ENCODE measurements at regions not wholly inside any gene's neighbourhood (a gene's known extent, or its start where the extent isn't known, plus 50 kb on each side); places are given as distances from the start of the nearest gene placed in this dataset.
A peak's percentile ranks its signal among the peaks of the same experiment; 100 is the strongest.
"Not testable (repeated sequence)": the region's sequence is repeated elsewhere in the genome, so short reads cannot be mapped to it uniquely, and the experiment has no call there.

DNA sequence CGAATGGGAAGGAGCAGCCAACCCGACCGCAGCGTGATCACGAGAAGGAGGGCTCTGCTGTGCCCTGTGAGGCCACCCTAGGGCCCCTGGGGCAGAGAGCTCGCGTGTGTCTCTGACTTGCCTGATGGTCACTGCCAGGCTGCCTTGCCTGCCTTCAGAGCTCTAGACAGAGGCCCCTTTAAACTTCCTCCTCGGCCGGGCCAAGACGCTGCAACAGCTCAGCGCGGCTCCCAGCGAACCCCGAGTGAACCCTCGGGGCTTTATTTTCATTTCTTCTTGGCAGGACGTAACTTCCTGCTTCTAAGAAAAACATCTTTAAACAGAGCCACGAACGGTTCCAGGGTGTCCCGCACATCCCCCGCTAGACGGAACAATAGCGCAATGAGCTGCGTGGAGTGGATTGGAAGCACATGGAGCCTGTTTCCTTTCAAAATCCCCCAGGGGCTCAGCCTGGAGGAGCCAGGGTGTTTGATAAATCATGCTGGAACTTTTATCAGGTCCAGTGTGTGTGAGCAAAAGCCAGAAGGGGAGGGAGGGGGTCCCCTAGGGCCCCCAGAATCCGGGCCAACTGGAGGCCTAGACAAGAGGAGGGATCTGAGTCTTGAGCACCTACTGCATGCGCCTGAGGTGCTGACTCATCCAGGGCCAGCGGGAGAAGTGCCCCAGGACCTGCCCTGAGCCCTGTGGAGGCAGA is 134.1 kb upstream of the GDF10 start:
- H3K4me3 ChIP-seq (ENCODE audit: low read depth, low read length): peak overlapping the region; percentile 15

DNA sequence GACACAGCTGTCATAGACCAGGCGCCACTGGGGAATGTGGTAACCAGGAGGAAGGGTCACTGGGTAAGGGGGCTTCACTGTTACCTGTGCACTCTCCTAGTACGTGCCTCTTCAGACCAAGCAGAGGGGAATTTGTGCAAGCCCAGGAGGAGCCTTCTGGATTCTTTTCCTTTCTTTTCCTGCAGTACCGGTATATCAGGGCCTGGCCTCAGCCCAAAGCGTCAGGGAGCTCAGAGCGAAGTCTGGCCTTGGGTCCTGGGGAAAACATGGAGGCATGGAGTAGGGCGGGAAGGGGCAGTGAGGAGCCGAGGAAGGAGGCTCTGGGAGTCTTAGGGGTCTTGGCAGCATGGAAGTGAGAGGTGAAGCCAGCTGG is 133.6 kb upstream of the GDF10 start:
- TF ChIP-seq, protein P1, sequence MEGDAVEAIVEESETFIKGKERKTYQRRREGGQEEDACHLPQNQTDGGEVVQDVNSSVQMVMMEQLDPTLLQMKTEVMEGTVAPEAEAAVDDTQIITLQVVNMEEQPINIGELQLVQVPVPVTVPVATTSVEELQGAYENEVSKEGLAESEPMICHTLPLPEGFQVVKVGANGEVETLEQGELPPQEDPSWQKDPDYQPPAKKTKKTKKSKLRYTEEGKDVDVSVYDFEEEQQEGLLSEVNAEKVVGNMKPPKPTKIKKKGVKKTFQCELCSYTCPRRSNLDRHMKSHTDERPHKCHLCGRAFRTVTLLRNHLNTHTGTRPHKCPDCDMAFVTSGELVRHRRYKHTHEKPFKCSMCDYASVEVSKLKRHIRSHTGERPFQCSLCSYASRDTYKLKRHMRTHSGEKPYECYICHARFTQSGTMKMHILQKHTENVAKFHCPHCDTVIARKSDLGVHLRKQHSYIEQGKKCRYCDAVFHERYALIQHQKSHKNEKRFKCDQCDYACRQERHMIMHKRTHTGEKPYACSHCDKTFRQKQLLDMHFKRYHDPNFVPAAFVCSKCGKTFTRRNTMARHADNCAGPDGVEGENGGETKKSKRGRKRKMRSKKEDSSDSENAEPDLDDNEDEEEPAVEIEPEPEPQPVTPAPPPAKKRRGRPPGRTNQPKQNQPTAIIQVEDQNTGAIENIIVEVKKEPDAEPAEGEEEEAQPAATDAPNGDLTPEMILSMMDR (IDR thresholded peaks at IDR 0.05; ENCODE audit: insufficient read depth, low read depth, low read length): no peak
- DNase-seq (ENCODE audit: low read depth): no peak
- no peak overlapping the region for H3K4me3 ChIP-seq (ENCODE audit: low read depth, low read length)

More for the DNA sequence above, 134.1 kb upstream of the GDF10 start:
- TF ChIP-seq, protein P1 (IDR thresholded peaks at IDR 0.05; ENCODE audit: insufficient read depth, low read depth, low read length): no peak
- peak; percentile 61 for DNase-seq (ENCODE audit: low read depth)

DNA sequence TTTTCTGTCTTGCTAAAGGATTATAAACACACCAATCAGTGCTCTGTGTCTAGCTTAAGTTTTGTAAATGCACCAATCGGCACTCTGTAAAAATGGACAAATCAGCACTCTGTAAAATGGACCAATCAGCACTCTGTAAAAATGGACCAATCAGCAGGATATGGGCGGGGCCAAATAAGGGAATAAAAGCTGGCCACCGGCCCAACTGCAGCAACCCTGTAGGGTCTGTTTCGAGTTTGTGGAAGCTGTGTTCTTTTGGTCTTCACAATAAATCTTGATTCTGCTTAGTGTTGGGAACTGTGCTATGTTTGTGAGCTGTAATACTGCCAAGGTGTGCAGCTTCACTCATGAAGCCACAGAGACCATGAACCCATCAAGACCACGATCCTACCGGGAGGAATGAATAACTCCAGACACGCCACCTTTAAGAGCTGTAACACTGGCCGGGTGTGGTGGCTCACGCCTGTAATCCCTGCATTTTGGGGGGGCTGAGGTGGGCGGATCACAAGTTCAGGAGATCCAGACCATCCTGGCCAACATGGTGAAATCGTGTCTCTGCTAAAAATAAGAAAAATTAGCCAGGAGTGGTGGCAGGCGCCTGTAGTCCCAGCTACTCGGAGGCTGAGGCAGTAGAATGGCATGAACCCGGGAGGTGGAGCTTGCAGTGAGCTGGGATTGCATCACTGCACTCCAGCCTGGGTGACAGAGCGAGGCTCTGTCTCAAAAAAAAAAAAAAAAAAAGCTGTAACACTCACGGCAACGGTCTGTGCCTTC is 133.0 kb upstream of the GDF10 start:
- H3K4me3 ChIP-seq (ENCODE audit: low read depth, low read length): not testable (repeated sequence)
- peak; percentile 36 for DNase-seq (ENCODE audit: low read depth)

DNA sequence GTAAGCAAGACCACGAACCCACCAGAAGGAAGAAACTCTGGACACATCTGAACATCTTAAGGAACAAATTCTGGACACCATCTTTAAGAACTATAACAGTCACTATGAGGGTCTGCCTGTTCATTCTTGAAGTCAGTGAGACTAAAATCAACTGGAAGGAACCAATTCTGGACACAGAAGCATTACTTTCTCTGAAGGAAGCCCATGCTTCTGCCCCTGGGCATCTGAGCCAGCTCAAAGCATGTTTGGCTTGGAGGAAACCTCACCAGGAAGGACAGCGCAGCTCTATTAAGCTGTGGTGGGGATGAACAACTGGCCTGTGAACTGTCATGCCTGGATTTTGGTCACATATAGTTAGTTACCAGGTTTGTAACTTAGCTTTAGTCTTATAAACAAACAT is 132.4 kb upstream of the GDF10 start:
- peak; percentile 10 for DNase-seq (ENCODE audit: low read depth)
- no peak overlapping the region for H3K4me3 ChIP-seq (ENCODE audit: low read depth, low read length)
- TF ChIP-seq, protein P1 (IDR thresholded peaks at IDR 0.05; ENCODE audit: insufficient read depth, low read depth, low read length): no peak

DNA sequence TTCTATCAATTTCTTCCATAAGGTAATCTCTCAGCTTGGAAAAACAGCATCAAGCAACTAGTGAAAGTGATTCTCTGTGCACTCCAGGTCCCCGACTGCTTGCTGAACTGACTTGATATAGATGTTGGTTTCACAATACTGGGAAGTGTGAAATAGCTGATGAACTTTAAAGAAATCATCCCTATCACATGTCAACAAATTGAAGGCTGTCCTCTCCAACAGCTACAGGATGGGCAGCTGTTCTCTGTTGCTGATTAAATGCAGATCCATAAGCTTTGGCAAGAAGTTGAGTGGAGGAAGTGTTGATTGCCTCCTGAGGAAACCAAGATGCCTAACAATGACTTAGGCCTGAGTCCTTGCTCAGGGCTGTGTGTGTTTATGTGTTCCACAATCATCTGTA is 130.4 kb upstream of the GDF10 start:
- no peak overlapping the region for H3K4me3 ChIP-seq (ENCODE audit: low read depth, low read length)
- DNase-seq (ENCODE audit: low read depth): no peak
- TF ChIP-seq, protein P1 (IDR thresholded peaks at IDR 0.05; ENCODE audit: insufficient read depth, low read depth, low read length): no peak

DNA sequence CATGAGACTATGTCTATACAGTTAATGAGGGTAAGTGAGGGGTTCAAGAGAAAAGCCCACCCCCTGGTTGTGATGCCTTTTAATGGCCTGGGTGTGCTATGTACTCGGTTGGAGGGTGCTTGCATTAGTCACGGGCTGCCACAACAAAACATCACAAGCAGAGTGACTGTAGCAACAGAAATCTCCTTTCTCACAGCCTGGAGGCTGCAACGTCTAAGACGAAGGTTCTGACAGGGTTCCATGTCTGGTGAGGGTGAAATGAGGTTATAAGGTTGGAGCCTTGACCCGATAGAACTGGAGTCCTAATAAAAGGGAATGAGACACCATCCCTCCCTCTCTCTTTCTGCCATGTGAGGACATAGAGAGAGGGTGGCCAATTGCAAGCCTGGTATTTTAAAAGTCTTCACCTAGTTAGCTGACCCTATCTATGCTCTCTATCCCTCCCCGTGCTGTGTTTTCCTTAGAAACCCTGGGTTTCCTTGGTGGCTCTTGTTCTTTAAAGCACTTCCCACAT is 126.0 kb upstream of the GDF10 start:
- no peak for DNase-seq (ENCODE audit: low read depth)
- TF ChIP-seq, protein P1 (IDR thresholded peaks at IDR 0.05; ENCODE audit: insufficient read depth, low read depth, low read length): no peak
- no peak overlapping the region for H3K4me3 ChIP-seq (ENCODE audit: low read depth, low read length)

All from fibroblast of villous mesenchyme (primary cell).